A549 (cell line): ENCODE measurements at regions not wholly inside any gene's neighbourhood (a gene's known extent, or its start where the extent isn't known, plus 50 kb on each side); places are given as distances from the start of the nearest gene placed in this dataset.

Source experiments
- ATAC-seq, 2 experiments: fragments of 200-7000 bp in 1 of 2; fragments of >200 bp in 1 of 2; cut with Nextera tagmentation in 1 of 2; cut with Tn5 transposase in 1 of 2; 3 replicates each; pipeline versions ENCODE4 v1.8.0 to v1.9.1; 2018 to 2020; ENCODE audit warnings: mild to moderate bottlenecking in 1 of 2, moderate library complexity in 1 of 2
- CTCF ChIA-PET: fragments of 300-600 bp; sonication (Branson Sonifier 250); formaldehyde crosslinking; extraction: SDS; loops from one replicate; lab custom pipeline; 2021; ENCODE audit warnings: antibody characterized with exemption, inconsistent platforms; lab: Yijun Ruan, JAX
- POLR2A ChIA-PET: fragments of 350-600 bp; formaldehyde crosslinking; extraction: SDS; loops from one replicate; lab custom pipeline; 2021; ENCODE audit warnings: antibody characterized with exemption, inconsistent platforms; lab: Yijun Ruan, JAX
- DNase-seq, 2 experiments: peaks; one replicate each; pipeline versions ENCODE4 v3.0.0 to v3.0.0-alpha.2; 2011 to 2016; ENCODE audit warnings: low read depth in 1 of 2, low spot score in 1 of 2
- FAIRE-seq: peaks from 2 replicates; lab custom pipeline; 2011; peaks lifted over from hg19 to GRCh38; lab: Jason Lieb, UNC
- H3K27ac ChIP-seq, 2 experiments: fragments of >200 bp; sonication (Bioruptor Twin); formaldehyde crosslinking; 3 replicates each; pipeline ENCODE4 v1.5.1; 2016 to 2017
- H3K4me1 ChIP-seq: fragments of >200 bp; sonication (Bioruptor Twin); formaldehyde crosslinking; 3 replicates; pipeline ENCODE4 v1.6.1; 2016
- H3K4me2 ChIP-seq: fragments of >200 bp; sonication (Bioruptor Twin); formaldehyde crosslinking; 3 replicates; pipeline ENCODE4 v1.6.1; 2016
- H3K4me3 ChIP-seq: fragments of >200 bp; sonication (Bioruptor Twin); formaldehyde crosslinking; 3 replicates; pipeline ENCODE4 v1.5.1; 2016
- H3K9me3 ChIP-seq: fragments of >200 bp; sonication (Bioruptor Twin); formaldehyde crosslinking; 3 replicates; pipeline ENCODE4 v1.6.1; 2016
- CHD4 ChIP-seq: fragments of 200-600 bp; sonication (generic); IDR thresholded peaks from 2 replicates; pipeline ENCODE4 v1.6.1; 2016; ENCODE audit warnings: antibody characterized with exemption, mild to moderate bottlenecking, borderline replicate concordance
- EHF ChIP-seq: fragments of 250-450 bp; sonication (Bioruptor Pico); IDR thresholded peaks from 2 replicates; pipeline ENCODE4 v1.5.0; 2020; ENCODE audit warnings: mild to moderate bottlenecking
- FOSB ChIP-seq: fragments of 250-450 bp; sonication (Bioruptor Pico); IDR thresholded peaks from 2 replicates; pipeline ENCODE4 v1.5.0; 2020; ENCODE audit warnings: mild to moderate bottlenecking, moderate library complexity
- GATA3 ChIP-seq: IDR thresholded peaks from 2 replicates; pipeline ENCODE4 v1.6.1; 2012; ENCODE audit warnings: borderline replicate concordance
- HOXB13 ChIP-seq: fragments of 250-450 bp; sonication (Bioruptor Pico); IDR thresholded peaks from 2 replicates; pipeline ENCODE4 v1.5.0; 2020; ENCODE audit warnings: low read depth, mild to moderate bottlenecking, moderate library complexity
- HOXB5 ChIP-seq: fragments of 250-450 bp; sonication (Bioruptor Pico); IDR thresholded peaks from 2 replicates; pipeline ENCODE4 v1.5.0; 2020; ENCODE audit warnings: mild to moderate bottlenecking, moderate library complexity
- KDM1A ChIP-seq: fragments of 200-600 bp; sonication (generic); IDR thresholded peaks from 2 replicates; pipeline ENCODE4 v1.6.1; 2016; ENCODE audit warnings: low read depth, mild to moderate bottlenecking
- MAZ ChIP-seq: fragments of 150-350 bp; IDR thresholded peaks from 2 replicates; pipeline ENCODE4 v1.6.1; 2014; ENCODE audit warnings: antibody characterized with exemption, low read depth, low read length, borderline replicate concordance
- MYC ChIP-seq: IDR thresholded peaks from 2 replicates; pipeline ENCODE4 v1.6.1; 2012; ENCODE audit warnings: mild to moderate bottlenecking, inconsistent platforms, low read length, improper control_type of control experiment, borderline replicate concordance
- POLR2AphosphoS2 ChIP-seq: conservative IDR thresholded peaks from 2 replicates; pipeline ENCODE4 v1.6.1; 2012; ENCODE audit warnings: low read length, improper control_type of control experiment, inconsistent platforms
- RCOR1 ChIP-seq: fragments of 150-350 bp; IDR thresholded peaks from 2 replicates; pipeline ENCODE4 v1.6.1; 2014; ENCODE audit warnings: antibody characterized with exemption, low read length, low read depth
- SMC3 ChIP-seq: fragments of >200 bp; sonication (Bioruptor Twin); formaldehyde crosslinking; IDR thresholded peaks from 3 replicates; pipeline ENCODE4 v1.6.1; 2018; ENCODE audit warnings: inconsistent platforms
- SREBF2 ChIP-seq: fragments of 450-650 bp; IDR thresholded peaks from 2 replicates; pipeline ENCODE4 v1.6.1; 2014; ENCODE audit warnings: mild to moderate bottlenecking, moderate library complexity
- TP53 ChIP-seq: fragments of 250-450 bp; sonication (Bioruptor Pico); IDR thresholded peaks from 2 replicates; pipeline ENCODE4 v1.5.0; 2021; ENCODE audit warnings: mild to moderate bottlenecking, moderate library complexity
- WGBS: methylation state at CpG from one replicate; pipeline ENCODE4 v1.1.6; 2017; ENCODE audit errors: missing lambda C conversion rate; 5-methylcytosine and 5-hydroxymethylcytosine counted together
- TF ChIP-seq, protein P1 (sequence below): IDR thresholded peaks from 2 replicates; pipeline ENCODE4 v1.6.1; 2012; ENCODE audit warnings: low read depth, borderline replicate concordance
- TF ChIP-seq, protein P2 (sequence below): IDR thresholded peaks from 2 replicates; pipeline ENCODE4 v1.6.1; 2012
- TF ChIP-seq, protein P3 (sequence below): fragments of >200 bp; sonication (Bioruptor Twin); formaldehyde crosslinking; IDR thresholded peaks from 2 replicates; pipeline ENCODE4 v1.6.1; 2016
- TF ChIP-seq, protein P4 (sequence below): fragments of >200 bp; sonication (Bioruptor Twin); formaldehyde crosslinking; IDR thresholded peaks from 3 replicates; pipeline ENCODE4 v1.6.1; 2016

DNA sequence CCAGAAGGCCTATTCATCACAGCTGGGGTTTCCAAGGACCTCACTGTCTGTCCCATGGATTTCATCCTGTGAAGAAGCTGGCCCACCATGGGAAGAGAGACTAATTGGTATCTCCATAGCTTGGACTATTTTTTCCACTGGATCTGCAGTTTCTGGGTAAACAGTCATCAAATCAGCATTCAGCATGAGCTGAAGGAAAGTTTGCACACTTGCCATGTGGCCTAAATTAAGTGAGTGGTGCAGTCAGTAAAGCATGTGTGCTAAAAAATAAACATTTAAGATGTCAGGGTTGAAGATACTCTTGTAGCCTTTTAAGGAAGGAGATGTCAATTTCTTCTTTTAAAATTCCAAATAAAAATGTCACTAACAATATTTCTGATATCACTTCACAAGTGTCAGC is 381.1 kb upstream of the ZMIZ1 start (continued):
- TF ChIP-seq KDM1A (no peak), RCOR1 (no peak)

DNA sequence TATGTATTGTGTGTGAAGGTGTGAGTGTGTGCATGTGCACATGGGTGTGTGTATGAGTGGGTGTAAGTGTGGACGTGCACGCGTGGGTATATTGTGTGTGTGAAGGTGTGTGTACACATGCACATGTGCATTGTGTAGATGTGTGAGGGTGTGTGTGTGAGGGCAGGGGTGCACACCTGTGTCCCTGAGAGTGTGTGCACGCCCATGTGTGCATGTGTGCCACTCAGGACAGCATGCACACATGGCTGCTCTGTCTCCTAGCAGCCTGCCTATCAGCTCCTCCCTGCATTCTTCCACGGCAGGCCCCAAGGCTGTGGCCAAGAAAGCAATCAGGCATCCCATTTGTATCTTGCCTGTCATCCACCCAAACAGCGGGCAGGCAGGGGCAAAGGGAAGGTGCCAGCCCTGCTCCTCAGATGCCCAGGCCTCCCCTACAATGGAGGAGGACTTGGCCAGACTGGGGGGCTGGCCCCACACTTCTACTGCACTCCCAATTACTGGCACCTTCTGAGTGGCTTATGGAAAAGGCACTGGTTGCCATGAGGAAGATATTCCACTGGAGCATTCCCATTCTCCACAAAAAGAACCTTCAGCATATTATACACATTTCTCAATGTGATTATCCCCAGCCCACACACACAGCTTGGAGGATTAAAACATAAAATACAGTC is 380.4 kb upstream of the ZMIZ1 start:
- CTCF ChIA-PET: no interaction called here
- H3K4me1 ChIP-seq: peaks cover 11% of the 10 kb centered on the region
- TF ChIP-seq KDM1A (no peak), HOXB13 (CRISPR knock-in tag) (no peak), CHD4 (no peak), SREBF2 (no peak), MYC (no peak)
- TF ChIP-seq, protein P1, sequence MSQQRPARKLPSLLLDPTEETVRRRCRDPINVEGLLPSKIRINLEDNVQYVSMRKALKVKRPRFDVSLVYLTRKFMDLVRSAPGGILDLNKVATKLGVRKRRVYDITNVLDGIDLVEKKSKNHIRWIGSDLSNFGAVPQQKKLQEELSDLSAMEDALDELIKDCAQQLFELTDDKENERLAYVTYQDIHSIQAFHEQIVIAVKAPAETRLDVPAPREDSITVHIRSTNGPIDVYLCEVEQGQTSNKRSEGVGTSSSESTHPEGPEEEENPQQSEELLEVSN: no peak
- ATAC-seq (no peak), FAIRE-seq (no peak), DNase-seq (no peak)
- no peaks in the 10 kb centered on the region for H3K9me3 ChIP-seq
- no peak overlapping the region for H3K27ac ChIP-seq
- POLR2A ChIA-PET: no interaction called here
- 58% methylated on average over 5 of the region's 6 CpGs for WGBS
- H3K4me2 ChIP-seq: no peak overlapping the region
- H3K4me3 ChIP-seq: no peak overlapping the region

DNA sequence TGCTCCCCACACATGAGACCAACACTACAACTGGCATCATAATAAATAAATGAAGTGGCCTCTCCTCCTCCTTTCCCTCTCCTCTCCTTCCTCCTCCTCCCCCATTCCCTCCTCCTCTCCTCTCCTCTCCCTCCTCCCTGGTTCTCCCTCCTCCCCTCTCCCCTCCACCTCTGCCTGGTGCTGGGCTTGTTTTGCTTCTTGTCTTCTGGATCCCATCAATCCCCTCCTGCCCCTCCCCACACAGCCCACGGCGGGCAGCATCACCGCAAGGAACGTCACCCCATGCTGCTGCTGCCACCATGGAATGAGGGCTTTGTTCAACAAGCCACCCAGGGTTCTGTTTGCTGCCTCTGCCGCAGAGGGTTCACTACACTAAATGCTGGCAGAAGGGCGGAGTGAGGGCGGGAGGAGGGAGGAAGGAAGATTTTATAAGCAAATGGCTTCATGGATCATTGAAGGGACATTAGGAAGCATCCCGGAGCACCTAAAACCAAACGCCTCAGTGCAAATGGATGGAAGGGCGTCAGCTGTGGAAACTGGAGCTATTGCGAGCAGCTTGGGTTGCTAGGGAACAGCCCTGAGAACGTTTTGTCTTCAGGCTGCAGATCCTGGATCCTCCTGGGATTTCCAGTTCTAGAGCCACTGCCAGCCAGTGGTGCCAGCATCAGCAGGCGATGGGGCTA is 379.7 kb upstream of the ZMIZ1 start:
- TF ChIP-seq, protein P2, sequence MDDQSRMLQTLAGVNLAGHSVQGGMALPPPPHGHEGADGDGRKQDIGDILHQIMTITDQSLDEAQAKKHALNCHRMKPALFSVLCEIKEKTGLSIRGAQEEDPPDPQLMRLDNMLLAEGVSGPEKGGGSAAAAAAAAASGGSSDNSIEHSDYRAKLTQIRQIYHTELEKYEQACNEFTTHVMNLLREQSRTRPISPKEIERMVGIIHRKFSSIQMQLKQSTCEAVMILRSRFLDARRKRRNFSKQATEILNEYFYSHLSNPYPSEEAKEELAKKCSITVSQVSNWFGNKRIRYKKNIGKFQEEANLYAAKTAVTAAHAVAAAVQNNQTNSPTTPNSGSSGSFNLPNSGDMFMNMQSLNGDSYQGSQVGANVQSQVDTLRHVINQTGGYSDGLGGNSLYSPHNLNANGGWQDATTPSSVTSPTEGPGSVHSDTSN: no peak
- TF ChIP-seq GATA3: no peak
- TF ChIP-seq, protein P1: no peak
- no peak for TF ChIP-seq FOSB
- no peak for TF ChIP-seq EHF (CRISPR knock-in tag)
- TF ChIP-seq SMC3: no peak
- TF ChIP-seq, protein P3, sequence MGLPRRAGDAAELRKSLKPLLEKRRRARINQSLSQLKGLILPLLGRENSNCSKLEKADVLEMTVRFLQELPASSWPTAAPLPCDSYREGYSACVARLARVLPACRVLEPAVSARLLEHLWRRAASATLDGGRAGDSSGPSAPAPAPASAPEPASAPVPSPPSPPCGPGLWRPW: no peak
- no peak for TF ChIP-seq POLR2AphosphoS2
- no peak for TF ChIP-seq MAZ
- TF ChIP-seq TP53: no peak
- TF ChIP-seq, protein P4, sequence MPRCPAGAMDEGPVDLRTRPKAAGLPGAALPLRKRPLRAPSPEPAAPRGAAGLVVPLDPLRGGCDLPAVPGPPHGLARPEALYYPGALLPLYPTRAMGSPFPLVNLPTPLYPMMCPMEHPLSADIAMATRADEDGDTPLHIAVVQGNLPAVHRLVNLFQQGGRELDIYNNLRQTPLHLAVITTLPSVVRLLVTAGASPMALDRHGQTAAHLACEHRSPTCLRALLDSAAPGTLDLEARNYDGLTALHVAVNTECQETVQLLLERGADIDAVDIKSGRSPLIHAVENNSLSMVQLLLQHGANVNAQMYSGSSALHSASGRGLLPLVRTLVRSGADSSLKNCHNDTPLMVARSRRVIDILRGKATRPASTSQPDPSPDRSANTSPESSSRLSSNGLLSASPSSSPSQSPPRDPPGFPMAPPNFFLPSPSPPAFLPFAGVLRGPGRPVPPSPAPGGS: no peak
- no peak for TF ChIP-seq HOXB5 (CRISPR knock-in tag)
- CTCF ChIA-PET: interaction anchor here (0.6 kb wide), 1 partner anchor 72 kb away, joined by 3 read pairs; no protein-coding TSS in a partner anchor
- H3K27ac ChIP-seq: no peak overlapping the region
- H3K9me3 ChIP-seq: no peaks in the 10 kb centered on the region
- 72% methylated on average over 13 of the region's 13 CpGs for WGBS
- POLR2A ChIA-PET: no interaction called here
- H3K4me1 ChIP-seq: peaks cover 11% of the 10 kb centered on the region
- H3K4me2 ChIP-seq: no peak overlapping the region
- no peak overlapping the region for H3K4me3 ChIP-seq
- no peak for DNase-seq
- no peak for FAIRE-seq
- ATAC-seq: no peak
